Loucy (cell line): ENCODE measurements at regions not wholly inside any gene's neighbourhood (a gene's known extent, or its start where the extent isn't known, plus 50 kb on each side); places are given as distances from the start of the nearest gene placed in this dataset.

Experiments used
- H2AFZ ChIP-seq: fragments of 200-600 bp; sonication (generic); 2 replicates; pipeline ENCODE4 v1.6.0; 2016; ENCODE audit warnings: antibody characterized with exemption, mild to moderate bottlenecking, low read length, moderate library complexity
- H3F3A ChIP-seq: fragments of 200-600 bp; 2 replicates; pipeline ENCODE4 v1.6.0; 2016; ENCODE audit warnings: antibody characterized with exemption, low read depth, mild to moderate bottlenecking
- H3K27me3 ChIP-seq: fragments of 200-600 bp; sonication (generic); 2 replicates; pipeline ENCODE4 v1.6.1; 2014; ENCODE audit warnings: low read length, mild to moderate bottlenecking; ENCODE audit not compliant: insufficient read depth, poor library complexity, severe bottlenecking
- H3K36me3 ChIP-seq: fragments of 200-600 bp; sonication (generic); 2 replicates; pipeline ENCODE4 v1.6.1; 2016; ENCODE audit warnings: low read length; ENCODE audit not compliant: insufficient read depth
- H3K4me1 ChIP-seq: fragments of 200-600 bp; sonication (generic); 2 replicates; pipeline ENCODE4 v1.5.1; 2014; ENCODE audit warnings: low read length, mild to moderate bottlenecking; ENCODE audit not compliant: insufficient read depth, poor library complexity, severe bottlenecking
- H3K4me2 ChIP-seq: fragments of 200-600 bp; sonication (generic); 2 replicates; pipeline ENCODE4 v1.6.0; 2014; ENCODE audit warnings: antibody characterized with exemption, low read length, low read depth, mild to moderate bottlenecking; ENCODE audit not compliant: poor library complexity, severe bottlenecking
- H3K4me3 ChIP-seq: fragments of 200-600 bp; sonication (generic); 2 replicates; pipeline ENCODE4 v1.5.1; 2014; ENCODE audit warnings: low read length, mild to moderate bottlenecking, mixed read lengths; ENCODE audit not compliant: poor library complexity, severe bottlenecking
- H3K79me2 ChIP-seq: fragments of 200-600 bp; sonication (generic); 2 replicates; pipeline ENCODE4 v1.6.1; 2014; ENCODE audit warnings: low read length; ENCODE audit not compliant: insufficient read depth
- H3K9ac ChIP-seq: fragments of 200-600 bp; sonication (generic); 2 replicates; pipeline ENCODE4 v1.6.0; 2014; ENCODE audit warnings: mild to moderate bottlenecking, low read depth, low read length, moderate library complexity; ENCODE audit not compliant: poor library complexity, severe bottlenecking
- H3K9me2 ChIP-seq: fragments of 200-600 bp; sonication (generic); replicated peaks from 2 replicates; pipeline ENCODE4 v1.6.1; 2016; ENCODE audit warnings: low read depth, low read length, mixed read lengths
- H3K9me3 ChIP-seq: fragments of 200-600 bp; sonication (generic); 2 replicates; pipeline ENCODE4 v1.6.1; 2014; ENCODE audit warnings: mild to moderate bottlenecking, antibody characterized with exemption, low read length, low read depth; ENCODE audit not compliant: insufficient read depth
- H4K20me1 ChIP-seq: fragments of 200-600 bp; sonication (generic); 2 replicates; pipeline ENCODE4 v1.6.0; 2014; ENCODE audit warnings: antibody characterized with exemption, low read length, mild to moderate bottlenecking; ENCODE audit not compliant: insufficient read depth, poor library complexity, severe bottlenecking
- CTCF ChIP-seq: fragments of 200-600 bp; sonication (generic); conservative IDR thresholded peaks from 2 replicates; pipeline ENCODE4 v1.5.1; 2014; ENCODE audit warnings: mild to moderate bottlenecking, antibody characterized with exemption, low read length
- EZH2phosphoT487 ChIP-seq: fragments of 200-600 bp; IDR thresholded peaks from 2 replicates; pipeline ENCODE4 v1.6.1; 2018; ENCODE audit warnings: antibody characterized with exemption, mild to moderate bottlenecking, moderate library complexity, borderline replicate concordance

DNA sequence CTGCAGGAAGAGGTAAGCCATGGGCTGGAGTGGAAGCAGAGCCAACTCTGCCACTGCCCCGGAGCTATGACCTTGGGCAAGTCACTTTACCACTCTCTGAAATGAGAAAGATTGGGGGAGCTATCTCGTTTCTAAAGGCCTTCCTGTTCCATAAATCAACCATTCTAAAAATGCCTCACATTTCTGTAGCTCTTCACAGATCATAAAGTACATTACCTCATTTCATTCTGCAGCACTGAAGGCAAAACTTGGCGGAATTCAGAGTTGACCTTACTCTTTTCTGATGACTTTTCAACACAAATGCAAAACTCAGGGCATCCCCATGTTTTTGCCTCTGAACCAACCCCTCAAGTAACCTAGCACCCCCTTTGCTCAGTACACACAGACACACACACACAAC is 404.0 kb upstream of the NFIA start:
- no peaks in the 10 kb centered on the region for H3K9me3 ChIP-seq
- no peak overlapping the region for H3K4me2 ChIP-seq
- H3K4me1 ChIP-seq, result peaks cover 20% of the 10 kb centered on the region
- no peaks in the 10 kb centered on the region; the same call in 1 of the 2 replicates for H3F3A ChIP-seq
- no peaks in the 10 kb centered on the region for H3K27me3 ChIP-seq
- no peak overlapping the region for H3K9ac ChIP-seq
- no peak for TF ChIP-seq CTCF
- TF ChIP-seq EZH2phosphoT487, result no peak
- H4K20me1 ChIP-seq, result no peaks in the 10 kb centered on the region
- H3K4me3 ChIP-seq, result no peak overlapping the region
- H3K9me2 ChIP-seq, result no peaks in the 10 kb centered on the region
- H3K36me3 ChIP-seq, result no peaks in the 10 kb centered on the region
- no peaks in the 10 kb centered on the region for H3K79me2 ChIP-seq
- no peak overlapping the region for H2AFZ ChIP-seq

- no peaks in the 10 kb centered on the region for H3F3A ChIP-seq
- no peaks in the 10 kb centered on the region for H3K9me2 ChIP-seq
These were observed 409.9 kb upstream of the NFIA start for GRCh38 chr1:60672449-60672848.

DNA sequence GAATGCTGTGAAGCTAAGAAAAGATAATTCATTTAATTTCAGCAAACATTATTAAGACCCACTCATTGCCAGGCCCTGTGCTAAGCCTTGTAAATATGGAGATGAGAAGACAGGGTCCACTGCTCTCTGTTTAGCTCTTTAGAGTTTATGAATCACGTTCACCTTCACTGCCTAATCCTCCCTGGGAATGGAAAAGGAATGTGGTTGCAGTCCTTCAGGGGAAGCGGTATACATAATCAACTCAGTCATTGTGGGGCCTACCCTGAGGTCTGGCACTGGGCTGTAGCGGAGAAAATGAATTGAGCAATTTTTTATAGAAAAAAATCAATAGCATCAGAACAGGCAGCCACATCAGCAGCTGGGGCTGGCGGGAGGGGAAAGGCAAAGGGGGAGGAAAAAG is 412.1 kb upstream of the NFIA start:
- Histone ChIP-seq H3K4me1 (no peaks in the 10 kb centered on the region), H3K9me2 (no peaks in the 10 kb centered on the region), H4K20me1 (no peaks in the 10 kb centered on the region), H3K27me3 (no peaks in the 10 kb centered on the region), H3K4me3 (no peak overlapping the region), H2AFZ (no peak overlapping the region), H3K36me3 (no peaks in the 10 kb centered on the region), H3K79me2 (no peaks in the 10 kb centered on the region), H3K4me2 (no peak overlapping the region), H3K9me3 (no peaks in the 10 kb centered on the region), H3F3A (no peaks in the 10 kb centered on the region), H3K9ac (no peak overlapping the region)
- no peak for TF ChIP-seq CTCF
- no peak for TF ChIP-seq EZH2phosphoT487

More at GRCh38 chr1:60672449-60672848, 409.9 kb upstream of the NFIA start:
- H3K4me1 ChIP-seq, result no peaks in the 10 kb centered on the region
- H3K4me3 ChIP-seq, result no peak overlapping the region
- H3K27me3 ChIP-seq, result no peaks in the 10 kb centered on the region
- H3K36me3 ChIP-seq, result no peaks in the 10 kb centered on the region
- H3K9me3 ChIP-seq, result no peaks in the 10 kb centered on the region
- H3K9ac ChIP-seq, result no peak overlapping the region
- no peak overlapping the region for H3K4me2 ChIP-seq
- TF ChIP-seq EZH2phosphoT487 (no peak), CTCF (no peak)
- H4K20me1 ChIP-seq, result no peaks in the 10 kb centered on the region
- no peak overlapping the region for H2AFZ ChIP-seq
- no peaks in the 10 kb centered on the region for H3K79me2 ChIP-seq
